A549 (cell line): ENCODE measurements at regions not wholly inside any gene's neighbourhood (a gene's known extent, or its start where the extent isn't known, plus 50 kb on each side); places are given as distances from the start of the nearest gene placed in this dataset.
A peak's percentile ranks its signal among the peaks of the same experiment; 100 is the strongest.

Source experiments
- ATAC-seq, 2 experiments: fragments of 200-7000 bp in 1 of 2; fragments of >200 bp in 1 of 2; cut with Nextera tagmentation in 1 of 2; cut with Tn5 transposase in 1 of 2; 3 replicates each; pipeline versions ENCODE4 v1.8.0 to v1.9.1; 2018 to 2020; ENCODE audit warnings: mild to moderate bottlenecking in 1 of 2, moderate library complexity in 1 of 2
- CTCF ChIA-PET: fragments of 300-600 bp; sonication (Branson Sonifier 250); formaldehyde crosslinking; extraction: SDS; loops from one replicate; lab custom pipeline; 2021; ENCODE audit warnings: antibody characterized with exemption, inconsistent platforms; lab: Yijun Ruan, JAX
- POLR2A ChIA-PET: fragments of 350-600 bp; formaldehyde crosslinking; extraction: SDS; loops from one replicate; lab custom pipeline; 2021; ENCODE audit warnings: antibody characterized with exemption, inconsistent platforms; lab: Yijun Ruan, JAX
- DNase-seq, 2 experiments: peaks; one replicate each; pipeline versions ENCODE4 v3.0.0 to v3.0.0-alpha.2; 2011 to 2016; ENCODE audit warnings: low read depth in 1 of 2, low spot score in 1 of 2
- FAIRE-seq: peaks from 2 replicates; lab custom pipeline; 2011; peaks lifted over from hg19 to GRCh38; lab: Jason Lieb, UNC
- H3K27ac ChIP-seq, 2 experiments: fragments of >200 bp; sonication (Bioruptor Twin); formaldehyde crosslinking; 3 replicates each; pipeline ENCODE4 v1.5.1; 2016 to 2017
- H3K4me1 ChIP-seq: fragments of >200 bp; sonication (Bioruptor Twin); formaldehyde crosslinking; 3 replicates; pipeline ENCODE4 v1.6.1; 2016
- H3K4me2 ChIP-seq: fragments of >200 bp; sonication (Bioruptor Twin); formaldehyde crosslinking; 3 replicates; pipeline ENCODE4 v1.6.1; 2016
- H3K4me3 ChIP-seq: fragments of >200 bp; sonication (Bioruptor Twin); formaldehyde crosslinking; 3 replicates; pipeline ENCODE4 v1.5.1; 2016
- H3K9me3 ChIP-seq: fragments of >200 bp; sonication (Bioruptor Twin); formaldehyde crosslinking; 3 replicates; pipeline ENCODE4 v1.6.1; 2016
- EHF ChIP-seq: fragments of 250-450 bp; sonication (Bioruptor Pico); IDR thresholded peaks from 2 replicates; pipeline ENCODE4 v1.5.0; 2020; ENCODE audit warnings: mild to moderate bottlenecking
- ELK1 ChIP-seq: fragments of 150-350 bp; IDR thresholded peaks from 2 replicates; pipeline ENCODE4 v1.6.1; 2014; ENCODE audit warnings: low read depth, mild to moderate bottlenecking, low read length
- EP300 ChIP-seq, 2 experiments: fragments of >200 bp; sonication (Bioruptor Twin); formaldehyde crosslinking; IDR thresholded peaks; 2 replicates in 1 of 2; 3 replicates in 1 of 2; pipeline ENCODE4 v1.6.1; 2016 to 2017
- ESRRA ChIP-seq: fragments of 150-350 bp; IDR thresholded peaks from 2 replicates; pipeline ENCODE4 v1.6.1; 2014; ENCODE audit warnings: mild to moderate bottlenecking, low read length, borderline replicate concordance
- FOSL2 ChIP-seq, 2 experiments: fragments of 450-650 bp in 1 of 2; fragments of >200 bp in 1 of 2; sonication (Bioruptor Twin) in 1 of 2; formaldehyde crosslinking; IDR thresholded peaks; 2 replicates each; pipeline versions ENCODE4 v1.5.0 to v1.6.1; 2016 to 2020; ENCODE audit warnings: mild to moderate bottlenecking in 1 of 2, moderate library complexity in 1 of 2
- FOXS1 ChIP-seq: fragments of 250-450 bp; sonication (Bioruptor Pico); IDR thresholded peaks from 2 replicates; pipeline ENCODE4 v1.5.0; 2020; ENCODE audit warnings: mild to moderate bottlenecking, moderate library complexity
- JUN ChIP-seq, 2 experiments: fragments of >200 bp; sonication (Bioruptor Twin); formaldehyde crosslinking; IDR thresholded peaks; 2 replicates in 1 of 2; 3 replicates in 1 of 2; pipeline ENCODE4 v1.6.1; 2016 to 2017
- KDM5A ChIP-seq: fragments of 200-600 bp; sonication (generic); IDR thresholded peaks from 2 replicates; pipeline ENCODE4 v1.6.1; 2016; ENCODE audit warnings: antibody characterized with exemption, mild to moderate bottlenecking
- MAFK ChIP-seq: fragments of 450-650 bp; IDR thresholded peaks from 2 replicates; pipeline ENCODE4 v1.6.1; 2014; ENCODE audit not compliant: partially characterized antibody
- MAX ChIP-seq: IDR thresholded peaks from 2 replicates; pipeline ENCODE4 v1.6.1; 2012
- MAZ ChIP-seq: fragments of 150-350 bp; IDR thresholded peaks from 2 replicates; pipeline ENCODE4 v1.6.1; 2014; ENCODE audit warnings: antibody characterized with exemption, low read depth, low read length, borderline replicate concordance
- NR3C1 ChIP-seq: fragments of >200 bp; sonication (Bioruptor Twin); formaldehyde crosslinking; IDR thresholded peaks from 3 replicates; pipeline ENCODE4 v1.6.1; 2017
- PBX3 ChIP-seq: IDR thresholded peaks from 2 replicates; pipeline ENCODE4 v1.6.1; 2012
- PHF8 ChIP-seq: fragments of 200-600 bp; sonication (generic); IDR thresholded peaks from 2 replicates; pipeline ENCODE4 v1.6.1; 2016; ENCODE audit warnings: low read depth, mild to moderate bottlenecking, antibody characterized with exemption, moderate library complexity, borderline replicate concordance
- POLR2A ChIP-seq: IDR thresholded peaks from 2 replicates; pipeline ENCODE4 v1.6.1; 2012; ENCODE audit warnings: mild to moderate bottlenecking, low read length
- SMC3 ChIP-seq: fragments of >200 bp; sonication (Bioruptor Twin); formaldehyde crosslinking; IDR thresholded peaks from 3 replicates; pipeline ENCODE4 v1.6.1; 2018; ENCODE audit warnings: inconsistent platforms
- TFCP2L1 ChIP-seq: fragments of 250-450 bp; sonication (Bioruptor Pico); IDR thresholded peaks from 2 replicates; pipeline ENCODE4 v1.5.0; 2021; ENCODE audit warnings: mild to moderate bottlenecking
- ZFP36 ChIP-seq: fragments of 450-650 bp; IDR thresholded peaks from 2 replicates; pipeline ENCODE4 v1.6.1; 2014; ENCODE audit warnings: borderline replicate concordance; ENCODE audit not compliant: partially characterized antibody
- ZSCAN20 ChIP-seq: fragments of 250-450 bp; sonication (Bioruptor Pico); IDR thresholded peaks from 2 replicates; pipeline ENCODE4 v1.8.0; 2022; ENCODE audit warnings: mild to moderate bottlenecking, moderate library complexity
- WGBS: methylation state at CpG from one replicate; pipeline ENCODE4 v1.1.6; 2017; ENCODE audit errors: missing lambda C conversion rate; 5-methylcytosine and 5-hydroxymethylcytosine counted together
- TF ChIP-seq, protein P1 (sequence below): fragments of 250-450 bp; sonication (Bioruptor Pico); IDR thresholded peaks from 2 replicates; pipeline ENCODE4 v1.5.0; 2021; ENCODE audit warnings: mild to moderate bottlenecking, moderate library complexity, borderline replicate concordance

GRCh38 chr4:149902242-149902641 is 86.6 kb upstream of the IQCM start:
- H3K9me3 ChIP-seq = no peaks in the 10 kb centered on the region
- DNase-seq (no peak), ATAC-seq (no peak), FAIRE-seq (no peak)
- H3K4me3 ChIP-seq = no peak overlapping the region
- 61% methylated on average over 2 of the region's 2 CpGs for WGBS
- TF ChIP-seq EP300 (IDR thresholded peaks at IDR 0.05) (no peak), ZFP36 (no peak)
- CTCF ChIA-PET = interaction anchor here (2.4 kb wide), 1 partner anchor 531 kb away, joined by 6 read pairs; no protein-coding TSS in a partner anchor
- POLR2A ChIA-PET = no interaction called here
- no peak overlapping the region for H3K4me2 ChIP-seq
- no peaks in the 10 kb centered on the region for H3K4me1 ChIP-seq
- no peak overlapping the region for H3K27ac ChIP-seq

DNA sequence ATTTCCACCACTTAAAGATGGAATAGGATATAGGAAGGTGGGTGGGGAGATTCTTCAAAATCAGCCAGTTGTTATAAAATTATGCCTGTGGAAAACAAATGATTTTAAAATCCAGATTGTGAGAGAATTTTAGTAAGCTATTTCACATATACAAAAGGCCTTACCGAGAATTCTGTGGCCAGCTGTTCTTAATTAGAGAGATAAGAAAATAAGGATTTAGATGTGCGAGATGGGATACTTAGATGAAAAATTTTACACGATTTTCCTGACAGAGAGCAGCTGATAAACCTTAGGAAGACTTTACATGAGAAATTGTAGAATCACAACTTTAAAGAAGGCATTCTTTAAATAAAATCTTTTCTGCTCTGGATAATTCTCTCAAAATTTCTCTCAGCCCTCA is 94.5 kb upstream of the IQCM start:
- Histone ChIP-seq H3K27ac (no peak overlapping the region), H3K4me3 (no peak overlapping the region), H3K9me3 (no peaks in the 10 kb centered on the region), H3K4me2 (no peak overlapping the region), H3K4me1 (peaks cover 8% of the 10 kb centered on the region; the same call in 1 of the 3 replicates)
- TF ChIP-seq PHF8 (no peak), FOSL2 (IDR thresholded peaks at IDR 0.05) (no peak), FOSL2 (CRISPR knock-in tag; IDR thresholded peaks at IDR 0.05) (no peak), MAX (no peak), TFCP2L1 (CRISPR knock-in tag) (no peak)
- TF ChIP-seq, protein P1, sequence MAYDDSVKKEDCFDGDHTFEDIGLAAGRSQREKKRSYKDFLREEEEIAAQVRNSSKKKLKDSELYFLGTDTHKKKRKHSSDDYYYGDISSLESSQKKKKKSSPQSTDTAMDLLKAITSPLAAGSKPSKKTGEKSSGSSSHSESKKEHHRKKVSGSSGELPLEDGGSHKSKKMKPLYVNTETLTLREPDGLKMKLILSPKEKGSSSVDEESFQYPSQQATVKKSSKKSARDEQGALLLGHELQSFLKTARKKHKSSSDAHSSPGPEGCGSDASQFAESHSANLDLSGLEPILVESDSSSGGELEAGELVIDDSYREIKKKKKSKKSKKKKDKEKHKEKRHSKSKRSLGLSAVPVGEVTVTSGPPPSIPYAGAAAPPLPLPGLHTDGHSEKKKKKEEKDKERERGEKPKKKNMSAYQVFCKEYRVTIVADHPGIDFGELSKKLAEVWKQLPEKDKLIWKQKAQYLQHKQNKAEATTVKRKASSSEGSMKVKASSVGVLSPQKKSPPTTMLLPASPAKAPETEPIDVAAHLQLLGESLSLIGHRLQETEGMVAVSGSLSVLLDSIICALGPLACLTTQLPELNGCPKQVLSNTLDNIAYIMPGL (CRISPR knock-in tag) = no peak
- CTCF ChIA-PET = no interaction called here
- WGBS = 75% methylated on average over 3 of the region's 3 CpGs
- ATAC-seq (no peak), DNase-seq (no peak), FAIRE-seq (no peak)
- POLR2A ChIA-PET = no interaction called here

GRCh38 chr4:149910604-149911350 is 95.1 kb upstream of the IQCM start:
- no peak overlapping the region for H3K4me2 ChIP-seq
- no peak for ATAC-seq
- H3K9me3 ChIP-seq = no peaks in the 10 kb centered on the region
- ChIA-PET CTCF (no interaction called here), POLR2A (no interaction called here)
- no peak for TF ChIP-seq FOSL2 (IDR thresholded peaks at IDR 0.05)
- 0 out of 2 replicates have a peak, but pooled peaks have one; percentile 21 for TF ChIP-seq FOSL2 (CRISPR knock-in tag; IDR thresholded peaks at IDR 0.05)
- no peak for TF ChIP-seq POLR2A
- DNase-seq = no peak
- 7% methylated on average over 2 of the region's 2 CpGs for WGBS
- H3K4me1 ChIP-seq = peaks cover 8% of the 10 kb centered on the region; the same call in 1 of the 3 replicates
- H3K27ac ChIP-seq = no peak overlapping the region
- H3K4me3 ChIP-seq = no peak overlapping the region
- FAIRE-seq = no peak

DNA sequence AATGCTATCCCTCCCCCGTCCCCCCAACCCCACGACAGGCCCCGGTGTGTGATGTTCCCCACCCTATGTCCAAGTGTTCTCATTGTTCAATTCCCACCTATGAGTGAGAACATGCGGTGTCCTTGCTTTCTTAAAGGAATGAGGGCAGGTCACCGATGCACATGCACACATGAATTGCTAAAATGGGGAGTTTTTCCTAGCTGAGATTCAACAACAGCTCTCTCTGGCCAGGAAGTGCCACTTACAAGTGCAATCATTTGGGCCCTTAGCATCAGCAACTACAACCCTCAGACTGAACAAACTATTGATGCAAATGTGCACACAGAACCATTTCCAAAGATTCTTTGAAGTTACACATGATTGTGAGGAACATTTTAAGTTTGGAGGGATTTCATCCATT is 95.7 kb upstream of the IQCM start:
- TF ChIP-seq MAZ (no peak), MAX (no peak), EHF (no peak), TFCP2L1 (CRISPR knock-in tag) (no peak), SMC3 (no peak), KDM5A (no peak), MAFK (no peak), NR3C1 (no peak), FOXS1 (no peak), ELK1 (no peak), JUN (IDR thresholded peaks at IDR 0.05) (no peak), ZSCAN20 (CRISPR knock-in tag) (no peak), ESRRA (no peak), POLR2A (no peak), PBX3 (no peak)
- TF ChIP-seq, protein P1 (CRISPR knock-in tag) = no peak
- DNase-seq = no peak
- no peak overlapping the region for H3K4me3 ChIP-seq
- no peak for ATAC-seq
- H3K4me1 ChIP-seq = peaks cover 8% of the 10 kb centered on the region; the same call in 1 of the 3 replicates
- H3K4me2 ChIP-seq = no peak overlapping the region
- POLR2A ChIA-PET = no interaction called here
- WGBS = 65% methylated on average over 2 of the region's 5 CpGs
- no peak for FAIRE-seq
- CTCF ChIA-PET = no interaction called here
- no peaks in the 10 kb centered on the region for H3K9me3 ChIP-seq
- no peak overlapping the region for H3K27ac ChIP-seq
